Smooth muscle cell (in vitro differentiated cells): ENCODE measurements at regions not wholly inside any gene's neighbourhood (a gene's known extent, or its start where the extent isn't known, plus 50 kb on each side); places are given as distances from the start of the nearest gene placed in this dataset.
A peak's percentile ranks its signal among the peaks of the same experiment; 100 is the strongest.

Source experiments
- DNase-seq: peaks from one replicate; lab custom pipeline; 2025; ENCODE audit not compliant: unreplicated experiment; lab: John Stamatoyannopoulos, UW
- H2AFZ ChIP-seq: fragments of 200-600 bp; sonication (generic); 2 replicates; pipeline ENCODE4 v1.6.0; 2016; ENCODE audit warnings: antibody characterized with exemption, low read depth, mild to moderate bottlenecking
- H3F3A ChIP-seq: fragments of 200-600 bp; sonication (generic); 2 replicates; pipeline ENCODE4 v1.6.0; 2017; ENCODE audit warnings: antibody characterized with exemption, low read depth
- H3K27ac ChIP-seq: fragments of 200-600 bp; sonication (generic); 2 replicates; pipeline ENCODE4 v1.5.1; 2016; ENCODE audit warnings: low read depth, mild to moderate bottlenecking
- H3K27me3 ChIP-seq: fragments of 200-600 bp; sonication (generic); 2 replicates; pipeline ENCODE4 v1.6.1; 2016; ENCODE audit warnings: low read depth, mild to moderate bottlenecking
- H3K36me3 ChIP-seq: fragments of 200-600 bp; sonication (generic); 2 replicates; pipeline ENCODE4 v1.5.1; 2016; ENCODE audit warnings: low read depth
- H3K4me1 ChIP-seq: fragments of 200-600 bp; sonication (generic); 2 replicates; pipeline ENCODE4 v1.5.1; 2016; ENCODE audit warnings: low read depth
- H3K4me2 ChIP-seq: fragments of 200-600 bp; sonication (generic); 2 replicates; pipeline ENCODE4 v1.6.0; 2016; ENCODE audit warnings: mild to moderate bottlenecking
- H3K4me3 ChIP-seq: fragments of 200-600 bp; sonication (generic); 2 replicates; pipeline ENCODE4 v1.5.1; 2016; ENCODE audit warnings: mild to moderate bottlenecking
- H3K79me2 ChIP-seq: fragments of 200-600 bp; sonication (generic); 2 replicates; pipeline ENCODE4 v1.6.0; 2016; ENCODE audit warnings: low read depth, mild to moderate bottlenecking
- H3K9ac ChIP-seq: fragments of 200-600 bp; sonication (generic); 2 replicates; pipeline ENCODE4 v1.6.0; 2016; ENCODE audit warnings: low read depth
- H3K9me3 ChIP-seq: fragments of 200-600 bp; sonication (generic); replicated peaks from 2 replicates; pipeline ENCODE4 v1.5.1; 2016; ENCODE audit warnings: low read depth
- H4K20me1 ChIP-seq: fragments of 200-600 bp; sonication (generic); 2 replicates; pipeline ENCODE4 v1.6.0; 2016; ENCODE audit warnings: low read depth
- WGBS: methylation state at CpG from one replicate; pipeline ENCODE4 v1.1.7; 2016; ENCODE audit warnings: low lambda C conversion rate; 5-methylcytosine and 5-hydroxymethylcytosine counted together
- TF ChIP-seq, protein P1 (sequence below): fragments of 200-600 bp; sonication (generic); IDR thresholded peaks from 2 replicates; pipeline ENCODE4 v1.5.1; 2017; ENCODE audit warnings: borderline replicate concordance, mild to moderate bottlenecking, antibody characterized with exemption; ENCODE audit not compliant: insufficient read depth, poor library complexity, severe bottlenecking

DNA sequence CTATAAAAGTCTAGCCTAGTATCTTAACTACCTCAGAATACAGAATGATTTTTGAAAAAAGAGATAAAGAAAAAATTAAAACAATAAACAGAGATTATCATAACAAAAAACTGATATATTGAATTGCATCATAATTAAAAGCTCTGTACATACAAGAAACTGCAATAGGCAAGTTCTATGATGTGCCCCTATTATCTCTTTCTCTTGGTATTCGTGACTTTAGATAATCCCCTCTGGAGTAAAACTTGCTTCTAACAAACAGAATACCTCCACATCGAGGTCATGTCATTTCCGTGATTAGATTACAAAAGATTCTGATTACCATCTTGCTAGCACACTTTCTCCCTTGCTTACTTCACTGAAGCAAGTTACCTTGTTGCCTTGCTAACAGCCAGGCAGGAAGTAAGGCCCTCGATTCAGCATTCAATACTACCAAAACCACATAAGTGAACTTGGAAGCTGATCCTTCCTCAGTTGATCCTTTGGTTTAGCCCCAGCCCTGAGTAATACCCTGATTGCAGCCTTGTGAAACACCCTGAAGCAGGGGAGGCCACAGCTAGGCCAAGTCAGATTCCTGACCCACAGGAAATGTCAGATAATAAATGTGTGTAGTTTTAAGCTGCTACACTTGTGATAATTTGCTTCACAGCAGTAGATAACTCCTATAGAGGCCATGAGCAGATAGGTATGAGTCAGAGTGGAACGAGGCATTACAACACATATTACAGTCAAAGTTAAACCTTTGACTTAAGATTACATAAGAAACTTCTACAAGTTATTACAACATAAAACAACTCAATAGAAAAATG lies 53.7 kb upstream of the TMX4 start:
- Histone ChIP-seq H3K4me2 (peak overlapping the region; percentile 38), H3K4me3 (no peak overlapping the region), H4K20me1 (no peaks in the 10 kb centered on the region), H3K9ac (no peak overlapping the region), H3K36me3 (no peaks in the 10 kb centered on the region), H3K4me1 (no peaks in the 10 kb centered on the region), H3K79me2 (no peaks in the 10 kb centered on the region), H3K27me3 (no peaks in the 10 kb centered on the region), H3K27ac (peak overlapping the region; percentile 73), H2AFZ (no peak overlapping the region), H3K9me3 (no peaks in the 10 kb centered on the region), H3F3A (peaks cover 16% of the 10 kb centered on the region)
- WGBS, result 7% methylated on average over 5 of the region's 5 CpGs
- TF ChIP-seq, protein P1, sequence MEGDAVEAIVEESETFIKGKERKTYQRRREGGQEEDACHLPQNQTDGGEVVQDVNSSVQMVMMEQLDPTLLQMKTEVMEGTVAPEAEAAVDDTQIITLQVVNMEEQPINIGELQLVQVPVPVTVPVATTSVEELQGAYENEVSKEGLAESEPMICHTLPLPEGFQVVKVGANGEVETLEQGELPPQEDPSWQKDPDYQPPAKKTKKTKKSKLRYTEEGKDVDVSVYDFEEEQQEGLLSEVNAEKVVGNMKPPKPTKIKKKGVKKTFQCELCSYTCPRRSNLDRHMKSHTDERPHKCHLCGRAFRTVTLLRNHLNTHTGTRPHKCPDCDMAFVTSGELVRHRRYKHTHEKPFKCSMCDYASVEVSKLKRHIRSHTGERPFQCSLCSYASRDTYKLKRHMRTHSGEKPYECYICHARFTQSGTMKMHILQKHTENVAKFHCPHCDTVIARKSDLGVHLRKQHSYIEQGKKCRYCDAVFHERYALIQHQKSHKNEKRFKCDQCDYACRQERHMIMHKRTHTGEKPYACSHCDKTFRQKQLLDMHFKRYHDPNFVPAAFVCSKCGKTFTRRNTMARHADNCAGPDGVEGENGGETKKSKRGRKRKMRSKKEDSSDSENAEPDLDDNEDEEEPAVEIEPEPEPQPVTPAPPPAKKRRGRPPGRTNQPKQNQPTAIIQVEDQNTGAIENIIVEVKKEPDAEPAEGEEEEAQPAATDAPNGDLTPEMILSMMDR, result no peak
- DNase-seq, result no peak

DNA sequence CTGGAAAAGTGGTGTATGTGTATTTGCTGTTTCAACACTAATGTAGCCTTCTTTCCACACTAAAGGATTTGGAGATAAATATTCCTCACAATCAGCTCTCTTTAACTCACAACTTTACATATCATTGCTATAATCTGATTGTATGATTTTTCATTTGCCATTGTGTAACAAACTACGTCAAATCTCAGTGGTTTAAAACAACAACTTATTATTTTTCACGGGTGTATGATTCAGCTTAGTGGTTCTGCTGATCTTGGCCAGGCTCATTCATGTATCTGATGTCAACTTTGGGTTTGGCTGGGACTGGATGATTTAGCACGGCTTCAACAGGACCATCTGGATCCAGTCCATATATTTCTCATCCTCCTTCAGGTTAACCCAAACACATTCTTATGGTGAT lies 55.4 kb upstream of the TMX4 start:
- H3K79me2 ChIP-seq, result no peaks in the 10 kb centered on the region
- no peak overlapping the region for H3K4me3 ChIP-seq
- H3F3A ChIP-seq, result peaks cover 16% of the 10 kb centered on the region
- DNase-seq, result no peak
- no peaks in the 10 kb centered on the region for H3K4me1 ChIP-seq
- H3K4me2 ChIP-seq, result no peak overlapping the region
- H4K20me1 ChIP-seq, result no peaks in the 10 kb centered on the region
- TF ChIP-seq, protein P1, result no peak
- H2AFZ ChIP-seq, result no peak overlapping the region
- H3K9me3 ChIP-seq, result no peaks in the 10 kb centered on the region
- no peak overlapping the region for H3K27ac ChIP-seq
- no peaks in the 10 kb centered on the region for H3K36me3 ChIP-seq
- H3K27me3 ChIP-seq, result no peaks in the 10 kb centered on the region
- WGBS, result 54% methylated on average over 3 of the region's 3 CpGs
- H3K9ac ChIP-seq, result no peak overlapping the region

DNA sequence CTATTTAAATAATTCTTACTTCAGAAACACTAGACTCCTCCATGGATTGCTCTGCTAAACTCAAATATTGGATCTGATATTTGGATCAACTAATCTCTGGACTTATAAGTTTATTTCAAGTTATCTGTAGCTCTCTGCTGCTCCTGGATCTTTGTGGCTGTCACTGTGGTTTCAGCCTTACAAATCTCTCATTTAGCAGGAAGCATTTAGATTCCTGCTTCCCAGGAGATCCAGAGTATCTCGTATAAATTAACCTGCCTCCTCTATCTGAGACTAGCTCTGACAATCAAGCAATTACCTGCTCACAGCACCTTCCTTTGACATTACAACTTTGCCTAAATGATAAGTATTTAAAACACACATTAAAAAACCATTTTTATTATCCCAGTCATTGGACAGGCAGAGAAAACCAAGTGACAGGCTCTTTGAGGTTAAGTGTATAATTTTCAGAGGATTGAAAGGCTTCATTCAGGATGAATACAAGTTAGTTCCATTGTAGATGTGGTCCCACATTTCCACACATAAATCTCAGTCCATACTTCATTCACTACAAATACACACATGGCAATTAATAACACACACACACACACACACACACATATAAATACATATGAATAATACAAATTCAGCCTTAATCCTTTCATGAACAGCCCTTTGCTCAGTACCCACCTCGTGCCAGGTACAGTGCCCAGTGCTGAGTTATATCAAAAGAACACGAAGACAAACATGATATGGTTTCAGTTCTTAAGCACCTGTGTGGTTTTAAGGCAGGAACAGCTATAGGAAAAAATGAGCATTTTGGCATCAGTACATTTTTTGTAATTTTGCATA lies 55.5 kb upstream of the PLCB1 start:
- no peak overlapping the region for H3K4me3 ChIP-seq
- no peak overlapping the region for H3K9ac ChIP-seq
- DNase-seq, result no peak
- TF ChIP-seq, protein P1, result no peak
- H3K4me1 ChIP-seq, result no peaks in the 10 kb centered on the region
- peaks cover 16% of the 10 kb centered on the region for H3F3A ChIP-seq
- H3K27ac ChIP-seq, result no peak overlapping the region
- H4K20me1 ChIP-seq, result no peaks in the 10 kb centered on the region
- no peaks in the 10 kb centered on the region for H3K79me2 ChIP-seq
- WGBS, result 69% methylated on average over 3 of the region's 3 CpGs
- no peaks in the 10 kb centered on the region for H3K9me3 ChIP-seq
- no peak overlapping the region for H3K4me2 ChIP-seq
- H3K27me3 ChIP-seq, result no peaks in the 10 kb centered on the region
- H3K36me3 ChIP-seq, result no peaks in the 10 kb centered on the region
- no peak overlapping the region for H2AFZ ChIP-seq
